Lung (tissue), 11 donors: ENCODE measurements at regions not wholly inside any gene's neighbourhood (a gene's known extent, or its start where the extent isn't known, plus 50 kb on each side); places are given as distances from the start of the nearest gene placed in this dataset.

ENCODE experiments used
- ATAC-seq: fragments of 200-7000 bp; cut with Tn5 transposase; one replicate; pipeline ENCODE4 v1.9.1; 2020; ENCODE audit warnings: moderate number of reproducible peaks; ENCODE audit not compliant: insufficient read depth, low FRiP score
- DNase-seq, 3 donors: peaks; one replicate each; pipeline ENCODE4 v3.0.0-alpha.2; 2013 to 2017
- H3K27ac ChIP-seq, 2 donors: one replicate each; pipeline ENCODE4 v1.5.1; 2013; ENCODE audit warnings: mild to moderate bottlenecking in 2 of 2, moderate library complexity in 2 of 2, control low read depth in 1 of 2, inconsistent platforms in 1 of 2, low read depth in 1 of 2, low read length in 1 of 2
- H3K27me3 ChIP-seq, 3 donors: one replicate each; pipeline ENCODE4 v1.5.1; 2013; ENCODE audit warnings: low read length in 2 of 3; ENCODE audit not compliant: control insufficient read depth in 3 of 3, insufficient read depth in 3 of 3
- H3K36me3 ChIP-seq, 4 donors: one replicate each; pipeline ENCODE4 v1.5.1; 2013; ENCODE audit warnings: low read length in 4 of 4, mild to moderate bottlenecking in 1 of 4, moderate library complexity in 1 of 4; ENCODE audit not compliant: control insufficient read depth in 4 of 4, insufficient read depth in 4 of 4
- H3K4me1 ChIP-seq, 5 donors: one replicate each; pipeline ENCODE4 v1.5.1; 2013; ENCODE audit warnings: low read length in 5 of 5, mild to moderate bottlenecking in 2 of 5, moderate library complexity in 1 of 5; ENCODE audit not compliant: control insufficient read depth in 5 of 5, insufficient read depth in 5 of 5
- H3K4me3 ChIP-seq: one replicate; pipeline ENCODE4 v1.5.1; 2013; ENCODE audit warnings: mild to moderate bottlenecking, control low read depth, moderate library complexity
- H3K9ac ChIP-seq, 2 donors: one replicate each; pipeline ENCODE4 v1.5.1; 2013; ENCODE audit warnings: low read length in 2 of 2, control low read depth in 1 of 2; ENCODE audit not compliant: insufficient read depth in 1 of 2
- H3K9me3 ChIP-seq, 4 donors: one replicate each; pipeline ENCODE4 v1.5.1; 2013; ENCODE audit warnings: low read length in 3 of 4, mild to moderate bottlenecking in 1 of 4, moderate library complexity in 1 of 4; ENCODE audit not compliant: control insufficient read depth in 4 of 4, insufficient read depth in 3 of 4
- WGBS, 2 donors: extraction: QIAGEN DNeasy Blood & Tissue Kit; methylation state at CpG; one replicate each; pipeline ENCODE4 v1.1.7; 2013; 5-methylcytosine and 5-hydroxymethylcytosine counted together
- TF ChIP-seq, protein P1 (sequence below): IDR thresholded peaks from 2 replicates; pipeline ENCODE4 v1.5.1; 2012; ENCODE audit warnings: mild to moderate bottlenecking; ENCODE audit errors: control extremely low read depth, extremely low read depth
- donor health status: control.
- donor health status: control.
- donor health status: Bipolar disorder and iron deficiency.
- donor health status: healthy.
- donor health status: DM: yes; HTN: yes; CAD: no.

DNA sequence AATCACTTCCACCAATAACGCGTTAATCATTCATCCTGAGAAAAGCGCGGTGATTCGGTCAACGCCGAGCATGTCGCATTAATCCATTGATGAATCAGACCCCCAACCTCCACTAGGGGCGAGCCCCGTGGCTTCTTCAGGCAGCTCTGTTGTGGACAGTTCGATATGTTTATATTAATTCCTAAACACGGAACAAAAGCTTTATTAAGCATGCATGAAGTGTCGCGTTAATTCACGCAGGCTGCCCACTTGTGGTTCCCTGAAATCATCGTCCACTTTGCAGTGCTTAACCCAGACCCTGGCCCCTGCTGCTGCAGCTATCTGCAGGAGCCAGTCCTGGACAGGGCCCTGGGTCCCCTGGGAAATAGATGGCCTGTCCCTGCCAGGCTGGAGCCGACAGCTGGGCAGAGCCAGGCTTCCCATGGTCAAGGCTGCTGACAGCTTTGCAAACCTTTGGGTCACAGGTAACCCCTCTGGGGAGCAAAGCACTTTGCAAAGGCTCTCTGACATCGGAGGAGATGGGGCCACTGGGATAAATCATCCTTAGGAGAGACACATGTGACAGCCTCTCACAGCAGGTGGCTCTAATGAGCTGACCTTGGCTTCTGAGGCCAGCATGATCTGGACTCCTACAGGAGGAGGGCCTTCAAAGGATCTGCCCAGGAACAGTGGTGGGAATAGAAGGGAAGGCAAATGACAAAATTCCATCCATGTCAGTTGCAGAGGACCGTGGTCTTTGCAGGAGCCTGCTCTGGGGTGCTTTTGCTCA lies 137.0 kb upstream of the AJAP1 start:
- Histone ChIP-seq H3K27ac (no peak overlapping the region), H3K4me1 (peaks cover 0 to 15% (median 0%) of the 10 kb centered on the region in 5 donors), H3K9me3 (peaks cover 0 to 2% (median 0%) of the 10 kb centered on the region in 4 donors), H3K9ac (no peak overlapping the region), H3K27me3 (peaks cover 0 to 16% (median 15%) of the 10 kb centered on the region in 3 donors), H3K36me3 (no peaks in the 10 kb centered on the region), H3K4me3 (no peak overlapping the region)
- ATAC-seq (no peak), DNase-seq (no peak)
- WGBS, 2 donors = 58 to 78% methylated on average over 19 of the region's 19 CpGs
- TF ChIP-seq, protein P1, sequence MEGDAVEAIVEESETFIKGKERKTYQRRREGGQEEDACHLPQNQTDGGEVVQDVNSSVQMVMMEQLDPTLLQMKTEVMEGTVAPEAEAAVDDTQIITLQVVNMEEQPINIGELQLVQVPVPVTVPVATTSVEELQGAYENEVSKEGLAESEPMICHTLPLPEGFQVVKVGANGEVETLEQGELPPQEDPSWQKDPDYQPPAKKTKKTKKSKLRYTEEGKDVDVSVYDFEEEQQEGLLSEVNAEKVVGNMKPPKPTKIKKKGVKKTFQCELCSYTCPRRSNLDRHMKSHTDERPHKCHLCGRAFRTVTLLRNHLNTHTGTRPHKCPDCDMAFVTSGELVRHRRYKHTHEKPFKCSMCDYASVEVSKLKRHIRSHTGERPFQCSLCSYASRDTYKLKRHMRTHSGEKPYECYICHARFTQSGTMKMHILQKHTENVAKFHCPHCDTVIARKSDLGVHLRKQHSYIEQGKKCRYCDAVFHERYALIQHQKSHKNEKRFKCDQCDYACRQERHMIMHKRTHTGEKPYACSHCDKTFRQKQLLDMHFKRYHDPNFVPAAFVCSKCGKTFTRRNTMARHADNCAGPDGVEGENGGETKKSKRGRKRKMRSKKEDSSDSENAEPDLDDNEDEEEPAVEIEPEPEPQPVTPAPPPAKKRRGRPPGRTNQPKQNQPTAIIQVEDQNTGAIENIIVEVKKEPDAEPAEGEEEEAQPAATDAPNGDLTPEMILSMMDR = no peak

DNA sequence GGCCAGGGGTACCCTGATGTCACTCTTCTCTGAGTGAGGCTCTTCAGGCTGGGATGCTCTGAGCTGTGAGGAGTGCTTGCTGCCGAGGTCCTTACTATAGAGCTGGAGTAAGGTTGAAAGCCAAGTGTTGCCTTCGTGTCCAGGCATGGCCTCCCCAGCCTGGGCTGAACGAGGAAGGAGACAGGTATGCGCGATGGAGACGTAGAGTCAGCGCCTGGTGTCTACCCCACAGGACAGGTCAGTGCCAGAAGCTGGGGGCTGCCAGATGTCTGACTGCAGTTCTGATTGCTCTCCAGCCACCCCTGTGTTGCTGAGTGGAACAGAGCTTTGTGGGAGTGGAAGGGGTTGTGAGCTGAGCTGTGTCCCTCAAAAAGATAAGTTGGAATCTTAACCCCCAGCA lies 135.8 kb upstream of the AJAP1 start:
- Histone ChIP-seq H3K9ac (no peak overlapping the region), H3K9me3 (peaks cover 0 to 2% (median 0%) of the 10 kb centered on the region in 4 donors), H3K36me3 (no peaks in the 10 kb centered on the region), H3K4me3 (no peak overlapping the region), H3K27me3 (peaks cover 0 to 19% (median 15%) of the 10 kb centered on the region in 3 donors), H3K4me1 (peaks cover 0 to 4% (median 0%) of the 10 kb centered on the region in 5 donors), H3K27ac (no peak overlapping the region)
- DNase-seq (no peak), ATAC-seq (no peak)
- 87 to 98% methylated on average over 7 of the region's 7 CpGs for WGBS, 2 donors
- TF ChIP-seq, protein P1 = no peak

DNA sequence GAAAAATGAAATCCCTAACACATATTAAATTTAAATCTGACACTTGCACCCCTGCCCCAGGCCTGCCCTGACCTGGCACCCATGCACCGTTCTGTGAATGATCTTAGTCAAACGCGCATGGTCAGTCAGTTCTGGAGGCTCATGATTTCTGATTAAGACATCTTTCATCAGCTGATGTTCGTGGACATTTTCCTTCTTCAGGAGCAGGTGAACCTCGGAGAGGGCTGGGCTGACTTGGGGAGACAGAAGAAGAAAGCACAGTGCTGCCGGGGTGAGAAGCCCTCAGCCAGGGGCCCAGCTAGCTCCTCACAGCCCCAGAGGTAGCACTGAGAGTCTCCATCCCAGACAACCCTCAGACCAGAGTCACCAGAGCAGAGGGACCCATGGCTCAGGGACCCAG lies 134.5 kb upstream of the AJAP1 start:
- H3K27me3 ChIP-seq = peaks cover 0 to 23% (median 15%) of the 10 kb centered on the region in 3 donors
- ATAC-seq (no peak), DNase-seq (no peak)
- no peaks in the 10 kb centered on the region for H3K36me3 ChIP-seq
- no peak overlapping the region for H3K9ac ChIP-seq
- H3K27ac ChIP-seq = no peak overlapping the region
- peaks cover 0 to 2% (median 0%) of the 10 kb centered on the region in 4 donors for H3K9me3 ChIP-seq
- TF ChIP-seq, protein P1 = no peak
- no peaks in the 10 kb centered on the region for H3K4me1 ChIP-seq
- 90 to 93% methylated on average over 6 of the region's 6 CpGs for WGBS, 2 donors
- no peak overlapping the region for H3K4me3 ChIP-seq
